HuH-7 (cell line): ENCODE measurements at regions not wholly inside any gene's neighbourhood (a gene's known extent, or its start where the extent isn't known, plus 50 kb on each side); places are given as distances from the start of the nearest gene placed in this dataset.
"Not testable (repeated sequence)": the region's sequence is repeated elsewhere in the genome, so short reads cannot be mapped to it uniquely, and the experiment has no call there.

Source experiments
- DNase-seq: peaks from one replicate; pipeline ENCODE4 v3.0.0; 2011; ENCODE audit warnings: low spot score

GRCh38 chr12:78338054-78338785 is 507.5 kb downstream of the NAV3 start:
- DNase-seq: no peak

DNA sequence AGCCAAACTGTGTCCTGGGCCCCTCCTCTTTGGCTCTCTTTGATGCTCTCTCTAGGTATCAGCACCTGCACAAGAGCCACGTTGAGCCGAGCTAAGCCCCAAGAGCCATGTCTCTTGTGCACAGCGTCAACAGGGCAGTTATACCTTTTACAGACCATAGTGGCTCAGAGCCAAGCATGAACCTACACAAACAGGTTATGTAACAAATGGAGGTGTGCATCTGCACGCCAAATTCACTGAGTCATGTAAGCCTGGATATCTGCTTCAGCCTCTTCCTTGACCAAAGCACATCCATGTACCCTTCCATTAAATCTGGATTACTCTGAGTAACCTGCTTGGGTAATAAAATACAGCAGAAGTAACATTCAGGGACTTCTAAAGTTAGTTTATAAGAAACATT is 509.7 kb downstream of the NAV3 start:
- no peak for DNase-seq

DNA sequence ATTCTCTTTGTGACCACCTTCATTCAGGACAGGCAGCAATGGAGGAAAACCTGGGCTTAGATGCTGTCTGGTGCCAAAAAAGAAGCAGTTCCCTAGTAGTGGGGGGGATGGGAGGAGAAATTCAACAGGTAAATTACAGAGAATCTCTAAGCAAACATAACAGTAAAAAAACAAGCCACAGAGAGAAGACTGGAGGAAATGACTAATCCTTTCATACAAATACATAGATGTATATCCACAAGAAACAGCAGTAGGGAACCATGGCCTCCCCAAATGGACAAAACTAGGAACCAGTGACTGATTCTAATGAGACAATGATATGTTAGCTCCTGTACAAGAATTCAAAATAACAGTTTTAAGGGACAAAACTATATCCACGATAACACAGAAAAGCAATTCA is 513.0 kb downstream of the NAV3 start:
- no peak for DNase-seq

DNA sequence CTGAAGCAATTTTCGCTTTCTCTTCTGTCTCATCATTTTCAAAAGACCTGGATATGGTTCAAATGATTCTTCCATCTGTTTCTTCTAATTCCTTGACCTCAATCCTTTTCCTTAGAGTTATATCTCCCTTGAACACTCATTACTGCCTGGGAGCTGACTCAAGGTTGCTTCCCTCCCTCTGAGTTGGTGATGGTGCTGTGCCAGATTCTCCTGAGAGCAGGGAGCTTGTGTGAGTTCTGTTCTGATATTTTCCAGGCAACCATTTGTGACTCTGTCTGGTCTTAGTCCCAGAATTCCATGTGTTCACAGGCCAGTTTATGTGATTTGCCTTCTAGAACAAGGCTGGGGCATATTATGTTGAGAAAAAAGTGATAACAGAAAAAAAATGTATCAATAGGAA is 505.1 kb upstream of the SYT1 start:
- no peak for DNase-seq

DNA sequence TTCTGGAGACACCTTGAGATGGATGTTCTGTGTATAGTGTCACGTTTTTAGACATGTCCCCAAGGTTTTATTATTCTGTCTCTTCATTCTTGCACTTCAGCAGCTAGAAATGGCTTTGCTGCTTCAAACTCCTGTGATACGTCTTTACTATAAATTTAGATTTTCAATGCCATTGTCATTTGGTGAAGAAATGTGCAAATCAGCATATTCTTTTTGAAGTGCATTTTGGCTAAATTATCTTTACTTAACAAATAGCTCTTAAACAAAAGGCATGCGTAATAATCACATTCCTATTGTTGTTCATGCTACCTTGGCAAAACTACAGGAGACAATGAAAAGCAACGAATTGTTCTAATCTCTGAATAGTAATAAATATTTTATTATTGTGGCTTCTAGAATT is 502.9 kb upstream of the SYT1 start:
- no peak for DNase-seq

GRCh38 chr12:78371284-78371683 is 493.3 kb upstream of the SYT1 start:
- DNase-seq: no peak

- no peak for DNase-seq
Observed at GRCh38 chr12:78375461-78375860, 489.1 kb upstream of the SYT1 start.

DNA sequence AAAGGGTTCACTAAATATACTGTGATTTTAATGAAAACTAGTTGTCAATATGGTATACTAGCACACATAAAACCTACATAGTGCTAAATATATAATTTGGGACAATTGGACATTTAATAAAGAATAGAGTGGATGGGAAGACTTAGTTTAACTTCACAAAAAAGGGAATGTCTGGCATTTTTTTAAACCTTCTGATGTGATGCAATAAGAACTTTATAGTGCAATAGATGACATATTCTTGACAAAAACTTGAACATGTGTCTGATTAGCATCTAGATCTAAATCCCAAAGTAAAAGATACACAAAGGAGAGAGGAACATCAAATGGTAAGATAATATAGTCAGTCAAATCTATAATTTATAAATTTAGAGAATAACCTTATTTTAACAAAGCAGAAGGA is 488.3 kb upstream of the SYT1 start:
- DNase-seq: no peak

DNA sequence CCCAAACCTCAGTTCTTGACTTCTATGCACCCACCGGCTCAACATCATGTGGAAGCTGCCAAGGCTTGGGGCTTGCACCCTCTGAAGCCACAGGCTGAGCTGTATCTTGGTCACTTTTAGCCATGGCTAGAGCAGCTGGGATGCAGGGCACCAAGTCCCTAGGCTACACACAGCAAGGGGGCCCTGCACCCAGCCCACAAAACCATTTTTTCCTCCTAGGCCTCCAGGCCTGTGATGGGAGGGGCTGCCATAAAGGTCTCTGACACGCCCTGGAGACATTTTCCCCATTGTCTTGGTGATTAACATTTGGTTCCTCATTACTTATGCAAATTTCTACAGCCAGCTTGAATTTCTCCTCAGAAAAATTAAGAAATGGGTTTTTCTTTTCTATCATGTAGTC is 485.5 kb upstream of the SYT1 start:
- not testable (repeated sequence) for DNase-seq

DNA sequence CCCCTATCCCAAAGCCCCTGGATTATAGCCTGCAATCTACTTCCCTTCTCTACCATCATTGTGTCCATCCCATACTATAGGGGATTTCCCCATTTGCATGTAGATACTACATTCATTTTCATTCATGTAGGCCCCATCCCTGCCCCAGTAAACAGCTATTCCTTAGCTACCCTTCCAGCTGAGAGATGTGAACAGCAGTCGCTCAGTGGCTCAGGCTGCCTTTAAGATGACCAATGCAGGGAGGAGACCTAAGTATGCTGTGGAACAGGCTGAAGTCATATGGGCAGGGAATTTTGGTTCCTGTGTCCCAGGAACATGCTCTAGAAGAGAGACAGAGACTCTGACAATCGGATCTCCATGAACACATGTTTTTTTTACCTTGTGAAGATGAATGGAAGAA is 481.2 kb upstream of the SYT1 start:
- no peak for DNase-seq

DNA sequence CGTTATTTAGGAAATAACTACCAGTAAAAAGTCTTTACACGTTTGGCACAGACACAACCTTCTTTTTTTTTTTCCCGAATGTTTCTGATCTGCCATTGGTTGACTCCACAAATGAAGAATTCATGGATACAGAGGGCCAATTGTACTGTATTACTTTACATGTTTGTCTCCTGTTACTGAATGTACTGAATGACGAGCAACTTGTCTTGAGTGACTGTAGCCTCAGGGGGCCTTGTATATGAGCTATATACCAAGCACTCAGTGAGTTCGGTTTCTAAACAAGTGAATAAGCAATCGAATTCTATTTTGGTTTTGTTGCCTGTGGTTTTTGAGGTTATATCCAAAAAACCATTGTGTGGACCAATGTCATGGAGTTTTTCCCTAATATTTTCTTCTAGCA is 480.0 kb upstream of the SYT1 start:
- no peak for DNase-seq

DNA sequence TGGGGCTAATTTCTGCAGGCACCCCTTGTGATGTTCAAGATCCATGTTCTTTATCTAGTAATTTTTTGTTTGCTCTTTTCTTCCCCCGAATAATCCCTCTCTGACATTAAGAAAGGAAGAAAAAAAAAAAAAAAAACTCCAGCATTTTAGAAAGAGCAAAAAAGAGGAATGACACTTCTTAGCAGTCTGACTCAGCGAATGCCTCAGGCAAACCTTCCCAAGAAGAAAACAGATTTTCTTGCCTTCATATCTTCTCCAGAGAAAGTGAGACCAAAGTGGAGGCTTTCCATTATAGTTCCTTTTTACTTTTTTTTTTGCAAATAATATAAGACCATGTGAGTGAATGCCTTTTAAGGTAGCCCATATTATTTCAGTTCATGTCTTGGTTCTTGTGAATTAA is 479.0 kb upstream of the SYT1 start:
- no peak for DNase-seq

- DNase-seq: no peak
Observed at GRCh38 chr12:78386871-78387270, 477.7 kb upstream of the SYT1 start.

- no peak for DNase-seq
Observed at GRCh38 chr12:78387721-78388120, 476.9 kb upstream of the SYT1 start.

- no peak for DNase-seq
Observed at GRCh38 chr12:78388461-78388860, 476.1 kb upstream of the SYT1 start.

GRCh38 chr12:78390920-78391319 is 473.7 kb upstream of the SYT1 start:
- no peak for DNase-seq

GRCh38 chr12:78392918-78393317 is 471.7 kb upstream of the SYT1 start:
- no peak for DNase-seq

DNA sequence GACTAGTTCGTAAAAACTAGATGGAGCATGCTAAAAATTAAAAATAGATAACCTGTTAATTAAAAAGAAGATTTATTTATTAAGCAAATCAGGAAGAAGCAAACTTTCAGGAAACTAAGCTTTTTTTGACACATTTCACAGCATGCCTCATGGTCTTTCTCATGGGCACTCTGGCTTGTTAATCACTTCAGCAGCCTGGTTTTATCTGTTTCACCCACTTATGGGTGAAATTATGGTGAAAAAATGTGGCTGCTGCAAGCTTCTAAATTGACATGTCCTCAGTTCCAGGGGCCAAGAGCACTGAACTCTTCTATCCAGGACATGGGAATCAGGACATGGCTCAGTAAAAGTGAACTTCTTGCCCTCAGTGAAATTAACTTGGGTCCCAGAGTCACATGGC is 468.6 kb upstream of the SYT1 start:
- DNase-seq: no peak

- no peak for DNase-seq
Observed at GRCh38 chr12:78396538-78396937, 468.0 kb upstream of the SYT1 start.

DNA sequence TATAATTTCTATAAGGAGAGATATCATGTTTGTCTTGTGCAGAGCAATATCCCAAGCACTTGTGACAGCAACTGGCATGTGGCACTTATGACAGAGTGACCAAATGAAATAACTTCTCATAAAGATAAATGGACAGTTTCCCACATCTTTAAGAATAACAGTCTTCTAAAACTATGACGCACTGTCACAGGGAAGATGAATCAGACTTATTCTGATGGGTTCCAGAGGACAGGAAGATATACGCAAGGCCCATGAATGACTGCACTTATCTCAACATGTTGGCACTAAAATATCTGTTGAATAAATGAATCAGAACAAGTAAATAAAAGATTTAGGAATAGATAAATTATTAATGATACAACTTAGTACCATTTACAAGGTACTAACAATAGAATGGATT is 465.8 kb upstream of the SYT1 start:
- DNase-seq: no peak

DNA sequence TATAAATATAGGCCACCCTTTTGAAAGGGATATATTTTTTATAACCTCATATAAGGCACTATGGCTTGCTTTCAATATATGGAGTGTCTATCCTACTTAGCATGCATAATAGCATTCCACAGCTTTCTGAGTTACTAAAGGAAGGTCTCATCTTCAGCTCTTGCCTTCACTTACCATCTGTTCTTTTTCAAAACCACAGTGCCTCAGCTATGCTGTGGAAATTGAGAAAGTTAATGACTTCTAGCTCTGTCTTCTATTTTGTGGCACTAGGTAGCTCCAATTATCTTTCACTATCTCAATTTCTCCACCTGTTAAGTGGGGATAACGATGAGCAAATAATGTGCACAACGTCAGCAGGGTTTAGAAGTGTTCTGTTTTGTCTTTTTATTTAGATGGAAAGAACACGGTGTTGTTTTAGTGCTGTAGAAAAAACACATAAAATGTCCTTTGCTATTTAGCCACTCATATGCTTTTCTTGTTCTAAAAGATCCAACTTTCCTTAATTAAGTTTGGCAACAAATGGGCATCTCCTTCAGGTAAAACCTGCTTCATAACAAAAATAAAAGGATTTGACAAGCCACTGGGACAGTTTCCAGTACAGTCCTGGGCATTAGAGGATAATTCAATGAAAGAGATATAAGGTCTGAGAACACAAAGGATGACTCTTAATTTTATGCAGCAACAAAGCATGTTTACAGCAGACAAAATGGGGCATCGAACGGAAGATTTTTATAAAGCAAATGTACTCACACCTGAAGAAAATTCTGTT is 462.0 kb upstream of the SYT1 start:
- DNase-seq: no peak

- DNase-seq: no peak
Observed at GRCh38 chr12:78403136-78403535, 461.4 kb upstream of the SYT1 start.

- DNase-seq: no peak
Observed at GRCh38 chr12:78403681-78404080, 460.9 kb upstream of the SYT1 start.

GRCh38 chr12:78406213-78406612 is 458.4 kb upstream of the SYT1 start:
- no peak for DNase-seq
